H9 (cell line): ENCODE measurements at regions not wholly inside any gene's neighbourhood (a gene's known extent, or its start where the extent isn't known, plus 50 kb on each side); places are given as distances from the start of the nearest gene placed in this dataset.

Experiments used
- DNase-seq: peaks from one replicate; pipeline ENCODE4 v3.0.0-alpha.2; 2017
- H2AFZ ChIP-seq: one replicate; pipeline ENCODE4 v1.6.1; 2013; ENCODE audit warnings: mild to moderate bottlenecking, low read length, control low read depth, moderate library complexity
- H2AK5ac ChIP-seq: 2 replicates; pipeline ENCODE4 v1.6.1; 2013; ENCODE audit warnings: low read length, control low read depth, mixed read lengths; ENCODE audit not compliant: insufficient read length
- H2BK120ac ChIP-seq: one replicate; pipeline ENCODE4 v1.6.1; 2013; ENCODE audit warnings: low read depth, mild to moderate bottlenecking, low read length, control low read depth, inconsistent platforms; ENCODE audit not compliant: poor library complexity, severe bottlenecking
- H2BK12ac ChIP-seq: 2 replicates; pipeline ENCODE4 v1.6.1; 2013; ENCODE audit warnings: low read length, control low read depth, mixed read lengths, low read depth; ENCODE audit not compliant: insufficient read length
- H2BK15ac ChIP-seq: 2 replicates; pipeline ENCODE4 v1.6.1; 2013; ENCODE audit warnings: low read depth, low read length, control low read depth
- H2BK20ac ChIP-seq: one replicate; pipeline ENCODE4 v1.6.1; 2013; ENCODE audit warnings: low read depth, mild to moderate bottlenecking, low read length, control low read depth, inconsistent platforms; ENCODE audit not compliant: poor library complexity, severe bottlenecking
- H2BK5ac ChIP-seq: 2 replicates; pipeline ENCODE4 v1.6.1; 2013; ENCODE audit warnings: low read length, control low read depth, mixed read lengths; ENCODE audit not compliant: insufficient read length
- H3K14ac ChIP-seq: 2 replicates; pipeline ENCODE4 v1.6.1; 2013; ENCODE audit warnings: low read length, control low read depth; ENCODE audit not compliant: insufficient read depth
- H3K18ac ChIP-seq: 2 replicates; pipeline ENCODE4 v1.6.1; 2013; ENCODE audit warnings: low read depth, mild to moderate bottlenecking, mixed read lengths, low read length, control low read depth; ENCODE audit not compliant: insufficient read length
- H3K23ac ChIP-seq: 2 replicates; pipeline ENCODE4 v1.6.1; 2013; ENCODE audit warnings: low read length, control low read depth, mixed read lengths, low read depth; ENCODE audit not compliant: insufficient read length
- H3K23me2 ChIP-seq: 2 replicates; pipeline ENCODE4 v1.6.1; 2013; ENCODE audit warnings: low read depth, mild to moderate bottlenecking, mixed read lengths, low read length, control low read depth; ENCODE audit not compliant: insufficient read length, poor library complexity, severe bottlenecking
- H3K27ac ChIP-seq: 2 replicates; pipeline ENCODE4 v1.5.1; 2013; ENCODE audit warnings: low read length, control low read depth, mixed read lengths, low read depth; ENCODE audit not compliant: insufficient read length
- H3K27me3 ChIP-seq: 2 replicates; pipeline ENCODE4 v1.6.1; 2013; ENCODE audit warnings: low read length, control low read depth, inconsistent platforms; ENCODE audit not compliant: insufficient read depth
- H3K4ac ChIP-seq: 2 replicates; pipeline ENCODE4 v1.6.1; 2013; ENCODE audit warnings: low read depth, mild to moderate bottlenecking, control low read depth, inconsistent platforms, low read length, moderate library complexity
- H3K4me1 ChIP-seq: 2 replicates; pipeline ENCODE4 v1.6.1; 2013; ENCODE audit warnings: low read length, control low read depth, inconsistent platforms; ENCODE audit not compliant: insufficient read depth
- H3K4me2 ChIP-seq: 2 replicates; pipeline ENCODE4 v1.6.1; 2013; ENCODE audit warnings: low read length, control low read depth, mixed read lengths; ENCODE audit not compliant: insufficient read length, insufficient read depth
- H3K56ac ChIP-seq: 2 replicates; pipeline ENCODE4 v1.6.1; 2013; ENCODE audit warnings: low read depth, mild to moderate bottlenecking, mixed read lengths, low read length, control low read depth; ENCODE audit not compliant: insufficient read length
- H3K79me1 ChIP-seq: 2 replicates; pipeline ENCODE4 v1.6.1; 2013; ENCODE audit warnings: low read depth, mild to moderate bottlenecking, moderate library complexity, low read length, control low read depth, inconsistent platforms; ENCODE audit not compliant: insufficient read depth, poor library complexity, severe bottlenecking
- H3K79me2 ChIP-seq: 2 replicates; pipeline ENCODE4 v1.6.1; 2013; ENCODE audit warnings: low read length, control low read depth, inconsistent platforms; ENCODE audit not compliant: insufficient read depth
- H3K9ac ChIP-seq: 2 replicates; pipeline ENCODE4 v1.6.1; 2013; ENCODE audit warnings: low read length, control low read depth, mixed read lengths; ENCODE audit not compliant: insufficient read length; ENCODE audit errors: extremely low read depth
- H3K9me3 ChIP-seq: one replicate; pipeline ENCODE4 v1.6.1; 2013; ENCODE audit warnings: low read depth, low read length, inconsistent platforms; ENCODE audit not compliant: control insufficient read depth
- H3T11ph ChIP-seq: one replicate; pipeline ENCODE4 v1.6.1; 2013; ENCODE audit warnings: mild to moderate bottlenecking, low read length, control low read depth, inconsistent platforms
- H4K20me1 ChIP-seq: one replicate; pipeline ENCODE4 v1.6.1; 2013; ENCODE audit not compliant: control insufficient read depth, insufficient read length, insufficient read depth
- H4K5ac ChIP-seq: 2 replicates; pipeline ENCODE4 v1.6.1; 2013; ENCODE audit warnings: low read depth, mild to moderate bottlenecking, mixed read lengths, low read length, control low read depth; ENCODE audit not compliant: insufficient read length
- H4K8ac ChIP-seq: replicated peaks from 2 replicates; pipeline ENCODE4 v1.6.1; 2013; ENCODE audit warnings: low read length, control low read depth, mixed read lengths, low read depth; ENCODE audit not compliant: insufficient read length
- H4K91ac ChIP-seq: 2 replicates; pipeline ENCODE4 v1.6.1; 2013; ENCODE audit warnings: low read depth, mild to moderate bottlenecking, moderate library complexity, mixed read lengths, low read length, control low read depth; ENCODE audit not compliant: insufficient read length
- H3K27ac Mint-ChIP-seq, 3 experiments: 2 replicates in 2 of 3; 3 replicates in 1 of 3; pipeline ENCODE4 v1.8.0; 2020 to 2021; ENCODE audit warnings: mixed read lengths in 3 of 3, mild to moderate bottlenecking in 1 of 3, moderate library complexity in 1 of 3
- H3K27me3 Mint-ChIP-seq: 2 replicates; pipeline ENCODE4 v1.8.0; 2021; ENCODE audit warnings: low read depth, mild to moderate bottlenecking, moderate library complexity, mixed read lengths
- H3K36me3 Mint-ChIP-seq, 3 experiments: 2 replicates in 2 of 3; 3 replicates in 1 of 3; pipeline ENCODE4 v1.8.0; 2020 to 2021; ENCODE audit warnings: low read depth in 3 of 3, mixed read lengths in 3 of 3; ENCODE audit not compliant: insufficient read depth in 1 of 3
- H3K4me1 Mint-ChIP-seq, 2 experiments: 2 replicates each; pipeline ENCODE4 v1.8.0; 2020; ENCODE audit warnings: mixed read lengths in 2 of 2
- H3K4me3 Mint-ChIP-seq, 2 experiments: 2 replicates in 1 of 2; 3 replicates in 1 of 2; pipeline ENCODE4 v1.8.0; 2020 to 2021; ENCODE audit warnings: mild to moderate bottlenecking in 2 of 2, mixed read lengths in 2 of 2, moderate library complexity in 1 of 2
- H3K9me3 Mint-ChIP-seq, 2 experiments: 2 replicates in 1 of 2; 3 replicates in 1 of 2; pipeline ENCODE4 v1.8.0; 2020; ENCODE audit warnings: mild to moderate bottlenecking in 2 of 2, mixed read lengths in 2 of 2, moderate library complexity in 1 of 2
- WGBS: extraction: QIAGEN DNeasy Blood & Tissue Kit; methylation state at CpG from one replicate; pipeline ENCODE4 v1.1.7; 2013; ENCODE audit warnings: missing lambda C conversion rate, low lambda C conversion rate, mixed read lengths; ENCODE audit not compliant: insufficient read length; ENCODE audit errors: extremely low coverage; 5-methylcytosine and 5-hydroxymethylcytosine counted together
- TF ChIP-seq, protein P1 (sequence below): fragments of 200-600 bp; sonication (generic); conservative IDR thresholded peaks from 3 replicates; pipeline ENCODE4 v1.8.0; 2021; ENCODE audit warnings: antibody characterized with exemption, mild to moderate bottlenecking

DNA sequence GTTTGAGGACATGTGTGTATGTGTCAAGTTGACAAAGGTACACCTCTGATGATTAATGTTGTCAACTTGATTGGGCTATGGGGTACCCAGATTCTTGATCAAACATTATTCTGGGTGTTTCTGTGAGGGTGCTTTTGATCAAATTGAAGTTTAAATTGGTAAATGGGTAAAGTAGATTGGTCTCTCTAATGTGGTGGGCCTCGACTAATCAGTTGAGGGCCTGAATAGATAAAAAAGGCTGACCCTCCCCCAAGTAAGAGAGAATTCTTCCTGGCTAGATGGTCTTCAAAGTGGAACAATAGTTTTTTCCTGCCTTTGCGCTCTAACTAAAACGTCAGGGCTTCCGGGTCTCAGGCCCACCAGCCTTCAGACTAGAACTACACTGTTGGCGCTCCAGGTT, 309.9 kb upstream of the MGMT start:
- H2BK5ac ChIP-seq, result no peak overlapping the region
- no peak overlapping the region for H4K91ac ChIP-seq
- no peak overlapping the region for H3K23ac ChIP-seq
- H3K56ac ChIP-seq, result no peak overlapping the region
- H3K27ac ChIP-seq, result no peak overlapping the region
- H2BK20ac ChIP-seq, result no peak overlapping the region
- no peaks in the 10 kb centered on the region for H4K20me1 ChIP-seq
- H3K14ac ChIP-seq, result no peak overlapping the region
- no peaks in the 10 kb centered on the region for H3K23me2 ChIP-seq
- H3K36me3 Mint-ChIP-seq, result peaks cover 0 to 4% (median 2%) of the 10 kb centered on the region in 3 experiments; a peak in 4 of 7 replicates
- H3K4me1 Mint-ChIP-seq, result peaks cover 16% of the 10 kb centered on the region in 2 experiments
- H3T11ph ChIP-seq, result no peak overlapping the region
- H3K18ac ChIP-seq, result no peak overlapping the region
- H3K4ac ChIP-seq, result no peak overlapping the region
- no peaks in the 10 kb centered on the region for H3K79me1 ChIP-seq
- no peaks in the 10 kb centered on the region for H3K9me3 ChIP-seq
- H4K8ac ChIP-seq, result no peak overlapping the region
- H3K4me2 ChIP-seq, result no peak overlapping the region
- H4K5ac ChIP-seq, result no peak overlapping the region
- H2BK15ac ChIP-seq, result no peak overlapping the region
- no peak overlapping the region for H3K4me3 Mint-ChIP-seq
- no peaks in the 10 kb centered on the region for H3K27me3 Mint-ChIP-seq
- no peaks in the 10 kb centered on the region for H3K79me2 ChIP-seq
- no peak for DNase-seq
- TF ChIP-seq, protein P1, sequence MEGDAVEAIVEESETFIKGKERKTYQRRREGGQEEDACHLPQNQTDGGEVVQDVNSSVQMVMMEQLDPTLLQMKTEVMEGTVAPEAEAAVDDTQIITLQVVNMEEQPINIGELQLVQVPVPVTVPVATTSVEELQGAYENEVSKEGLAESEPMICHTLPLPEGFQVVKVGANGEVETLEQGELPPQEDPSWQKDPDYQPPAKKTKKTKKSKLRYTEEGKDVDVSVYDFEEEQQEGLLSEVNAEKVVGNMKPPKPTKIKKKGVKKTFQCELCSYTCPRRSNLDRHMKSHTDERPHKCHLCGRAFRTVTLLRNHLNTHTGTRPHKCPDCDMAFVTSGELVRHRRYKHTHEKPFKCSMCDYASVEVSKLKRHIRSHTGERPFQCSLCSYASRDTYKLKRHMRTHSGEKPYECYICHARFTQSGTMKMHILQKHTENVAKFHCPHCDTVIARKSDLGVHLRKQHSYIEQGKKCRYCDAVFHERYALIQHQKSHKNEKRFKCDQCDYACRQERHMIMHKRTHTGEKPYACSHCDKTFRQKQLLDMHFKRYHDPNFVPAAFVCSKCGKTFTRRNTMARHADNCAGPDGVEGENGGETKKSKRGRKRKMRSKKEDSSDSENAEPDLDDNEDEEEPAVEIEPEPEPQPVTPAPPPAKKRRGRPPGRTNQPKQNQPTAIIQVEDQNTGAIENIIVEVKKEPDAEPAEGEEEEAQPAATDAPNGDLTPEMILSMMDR, result no peak
- no peaks in the 10 kb centered on the region; the same call in 1 of the 2 replicates for H3K4me1 ChIP-seq
- H2AK5ac ChIP-seq, result no peak overlapping the region
- H2AFZ ChIP-seq, result no peak overlapping the region
- WGBS, result no CpG with 5 or more reads among the region's 5 CpGs
- no peak overlapping the region for H3K9ac ChIP-seq
- no peak overlapping the region for H2BK12ac ChIP-seq
- no peak overlapping the region for H2BK120ac ChIP-seq
- H3K9me3 Mint-ChIP-seq, result peaks cover 5 to 15% of the 10 kb centered on the region in 2 experiments
- no peaks in the 10 kb centered on the region for H3K27me3 ChIP-seq
- H3K27ac Mint-ChIP-seq, result no peak overlapping the region
